Hepatocyte (in vitro differentiated cells): ENCODE measurements at regions not wholly inside any gene's neighbourhood (a gene's known extent, or its start where the extent isn't known, plus 50 kb on each side); places are given as distances from the start of the nearest gene placed in this dataset.

Source experiments
- EZH2 ChIP-seq: fragments of 200-600 bp; sonication (generic); IDR thresholded peaks from 2 replicates; pipeline ENCODE4 v1.6.1; 2016; ENCODE audit warnings: antibody characterized with exemption, mild to moderate bottlenecking, borderline replicate concordance
- EZH2phosphoT487 ChIP-seq: fragments of 200-600 bp; sonication (generic); IDR thresholded peaks from one replicate; pipeline ENCODE4 v1.6.1; 2018; ENCODE audit warnings: antibody characterized with exemption, mild to moderate bottlenecking, low read depth, moderate library complexity; ENCODE audit not compliant: unreplicated experiment, severe bottlenecking
- TF ChIP-seq, protein P1 (sequence below): fragments of 200-600 bp; sonication (generic); IDR thresholded peaks from 2 replicates; pipeline ENCODE4 v1.5.1; 2016; ENCODE audit warnings: antibody characterized with exemption, mild to moderate bottlenecking; ENCODE audit not compliant: poor library complexity

DNA sequence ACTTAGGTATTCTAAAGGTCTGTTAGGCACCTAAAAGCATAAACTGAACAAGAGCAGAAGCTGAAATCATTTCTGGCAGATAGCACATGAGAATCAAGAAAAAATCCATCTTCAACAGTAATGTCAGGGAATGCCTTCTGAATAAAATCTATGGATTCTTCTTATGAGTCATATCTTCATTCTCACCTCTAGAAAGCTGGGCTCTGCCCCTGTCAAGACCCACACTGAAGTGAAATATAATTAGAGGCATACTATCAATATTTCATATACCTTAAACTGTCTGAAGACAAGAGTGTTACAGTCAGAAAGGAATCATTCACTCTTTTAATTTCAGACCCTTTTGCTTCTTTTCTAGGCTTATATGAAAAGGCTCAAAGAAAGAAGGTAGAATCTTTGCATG, 485.8 kb upstream of the PTCHD4 start:
- TF ChIP-seq, protein P1, sequence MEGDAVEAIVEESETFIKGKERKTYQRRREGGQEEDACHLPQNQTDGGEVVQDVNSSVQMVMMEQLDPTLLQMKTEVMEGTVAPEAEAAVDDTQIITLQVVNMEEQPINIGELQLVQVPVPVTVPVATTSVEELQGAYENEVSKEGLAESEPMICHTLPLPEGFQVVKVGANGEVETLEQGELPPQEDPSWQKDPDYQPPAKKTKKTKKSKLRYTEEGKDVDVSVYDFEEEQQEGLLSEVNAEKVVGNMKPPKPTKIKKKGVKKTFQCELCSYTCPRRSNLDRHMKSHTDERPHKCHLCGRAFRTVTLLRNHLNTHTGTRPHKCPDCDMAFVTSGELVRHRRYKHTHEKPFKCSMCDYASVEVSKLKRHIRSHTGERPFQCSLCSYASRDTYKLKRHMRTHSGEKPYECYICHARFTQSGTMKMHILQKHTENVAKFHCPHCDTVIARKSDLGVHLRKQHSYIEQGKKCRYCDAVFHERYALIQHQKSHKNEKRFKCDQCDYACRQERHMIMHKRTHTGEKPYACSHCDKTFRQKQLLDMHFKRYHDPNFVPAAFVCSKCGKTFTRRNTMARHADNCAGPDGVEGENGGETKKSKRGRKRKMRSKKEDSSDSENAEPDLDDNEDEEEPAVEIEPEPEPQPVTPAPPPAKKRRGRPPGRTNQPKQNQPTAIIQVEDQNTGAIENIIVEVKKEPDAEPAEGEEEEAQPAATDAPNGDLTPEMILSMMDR, result no peak
- no peak for TF ChIP-seq EZH2
- TF ChIP-seq EZH2phosphoT487, result no peak
